ENCODE measurements at regions not wholly inside any gene's neighbourhood (a gene's known extent, or its start where the extent isn't known, plus 50 kb on each side); places are given as distances from the start of the nearest gene placed in this dataset.
A peak's percentile ranks its signal among the peaks of the same experiment; 100 is the strongest.
"Not testable (repeated sequence)": the region's sequence is repeated elsewhere in the genome, so short reads cannot be mapped to it uniquely, and the experiment has no call there.

GRCh38 chr7:81135324-81135723 is 216.5 kb upstream of the SEMA3C start:
- DNase-seq (ENCODE audit: low read depth): no peak

GRCh38 chr7:81128011-81128410 is 209.2 kb upstream of the SEMA3C start:
- no peak for DNase-seq (ENCODE audit: low read depth)

GRCh38 chr7:81120803-81121202 is 202.0 kb upstream of the SEMA3C start:
- no peak for DNase-seq (ENCODE audit: low read depth)

GRCh38 chr7:81120111-81120510 is 201.3 kb upstream of the SEMA3C start:
- no peak for DNase-seq (ENCODE audit: low read depth)

GRCh38 chr7:81114633-81115032 is 195.8 kb upstream of the SEMA3C start:
- DNase-seq (ENCODE audit: low read depth): peak; percentile 50

GRCh38 chr7:81112731-81113130 is 193.9 kb upstream of the SEMA3C start:
- DNase-seq (ENCODE audit: low read depth): no peak

GRCh38 chr7:81111781-81112540 is 193.1 kb upstream of the SEMA3C start:
- DNase-seq (ENCODE audit: low read depth): peak; percentile 59

DNA sequence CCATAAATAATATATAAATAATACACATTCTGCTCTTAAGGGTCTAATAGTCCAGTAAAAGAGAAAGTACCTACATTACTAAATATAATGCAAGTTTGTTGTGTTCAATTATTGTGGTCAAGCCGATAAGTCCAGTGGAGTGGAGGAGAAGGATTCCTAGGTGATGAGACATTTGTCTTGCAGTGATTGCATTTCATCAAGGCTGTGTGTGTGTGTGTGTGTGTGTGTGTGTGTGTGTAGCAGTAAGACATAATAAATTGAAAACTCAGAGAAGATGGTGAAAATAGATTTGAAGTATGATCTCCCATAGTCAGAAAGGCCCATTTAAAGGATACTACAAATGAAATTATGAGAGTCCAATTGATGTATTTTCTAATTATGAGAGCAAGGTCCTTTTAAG is 192.5 kb upstream of the SEMA3C start:
- DNase-seq (ENCODE audit: low read depth): peak; percentile 92

GRCh38 chr7:81110673-81111072 is 191.8 kb upstream of the SEMA3C start:
- DNase-seq (ENCODE audit: low read depth): no peak

GRCh38 chr7:81098213-81098612 is 179.4 kb upstream of the SEMA3C start:
- no peak for DNase-seq (ENCODE audit: low read depth)

GRCh38 chr7:81094952-81095351 is 176.1 kb upstream of the SEMA3C start:
- DNase-seq (ENCODE audit: low read depth): peak; percentile 35

DNA sequence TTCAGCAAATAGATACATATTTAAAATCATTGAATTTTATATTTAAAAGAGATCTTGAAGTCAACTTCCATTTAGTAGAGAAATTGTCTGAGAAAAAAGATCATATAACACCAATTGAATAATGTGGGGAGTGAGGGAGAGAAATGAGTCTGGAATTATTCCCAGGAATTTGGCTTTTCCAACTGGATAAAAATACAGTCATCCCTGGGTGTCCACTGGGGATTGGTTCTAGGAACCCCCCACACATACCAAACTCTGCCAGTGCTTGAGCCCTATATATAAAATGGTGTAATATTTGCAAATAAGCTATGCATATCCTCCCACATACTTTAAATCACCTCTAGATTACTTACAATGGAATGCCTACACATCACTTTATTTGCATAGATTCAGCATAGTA is 162.8 kb upstream of the SEMA3C start:
- no peak for DNase-seq (ENCODE audit: low read depth)

DNA sequence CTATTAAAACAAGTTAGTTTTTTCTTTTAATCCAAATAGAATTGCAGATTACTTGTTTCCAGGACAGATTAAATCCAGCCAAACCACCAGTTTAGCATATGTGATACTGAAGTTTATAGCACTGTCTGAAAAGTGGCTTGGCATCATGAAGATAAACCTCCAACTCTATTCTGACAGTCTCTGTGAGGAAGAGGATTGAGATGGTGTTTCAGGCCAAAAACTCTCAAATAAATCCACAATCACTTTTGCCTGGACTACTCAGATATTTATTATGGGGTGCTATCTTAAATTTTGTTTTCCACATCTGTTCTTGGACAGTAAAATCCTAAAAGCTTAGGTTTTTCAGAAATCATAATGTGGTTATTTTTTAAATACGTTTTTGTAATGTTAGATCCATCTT is 161.7 kb upstream of the SEMA3C start:
- DNase-seq (ENCODE audit: low read depth): no peak

GRCh38 chr7:81079746-81080145 is 160.9 kb upstream of the SEMA3C start:
- DNase-seq (ENCODE audit: low read depth): no peak

DNA sequence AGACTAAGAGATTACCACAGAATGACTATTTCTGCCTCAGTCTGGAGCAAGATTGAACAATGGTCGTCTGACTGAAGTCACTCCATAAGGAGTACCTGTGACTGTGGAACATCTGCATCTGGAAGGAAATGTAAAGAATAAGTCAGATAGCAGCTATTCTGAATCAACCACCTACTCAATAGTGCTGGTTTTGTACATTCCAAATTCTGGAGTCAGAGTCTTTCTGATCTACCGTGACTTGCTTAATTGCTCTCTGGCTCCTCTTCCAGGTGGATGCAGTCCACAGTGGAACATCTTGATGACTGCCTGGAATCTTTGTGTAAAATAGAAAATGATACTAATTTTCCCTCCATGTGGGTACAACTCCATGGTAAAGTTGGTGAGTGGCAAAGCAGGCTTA is 156.3 kb upstream of the SEMA3C start:
- DNase-seq (ENCODE audit: low read depth): peak; percentile 24

GRCh38 chr7:81074406-81074805 is 155.6 kb upstream of the SEMA3C start:
- DNase-seq (ENCODE audit: low read depth): no peak

DNA sequence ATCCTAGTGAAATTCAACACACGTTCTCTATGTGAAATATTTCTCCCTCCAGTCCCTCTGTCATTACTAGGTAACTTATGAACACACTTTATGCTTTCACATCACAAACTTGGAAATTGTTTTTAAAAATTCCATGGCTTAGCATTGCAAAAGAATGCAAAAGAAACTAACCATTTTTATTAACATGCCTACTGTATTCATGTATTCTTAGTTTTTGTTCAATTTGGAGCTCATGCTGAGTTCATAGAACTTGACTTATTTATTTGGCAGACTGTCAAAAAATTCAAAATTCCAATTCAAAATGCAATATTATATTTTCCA is 155.0 kb upstream of the SEMA3C start:
- no peak for DNase-seq (ENCODE audit: low read depth)

GRCh38 chr7:81070956-81071355 is 152.1 kb upstream of the SEMA3C start:
- no peak for DNase-seq (ENCODE audit: low read depth)

DNA sequence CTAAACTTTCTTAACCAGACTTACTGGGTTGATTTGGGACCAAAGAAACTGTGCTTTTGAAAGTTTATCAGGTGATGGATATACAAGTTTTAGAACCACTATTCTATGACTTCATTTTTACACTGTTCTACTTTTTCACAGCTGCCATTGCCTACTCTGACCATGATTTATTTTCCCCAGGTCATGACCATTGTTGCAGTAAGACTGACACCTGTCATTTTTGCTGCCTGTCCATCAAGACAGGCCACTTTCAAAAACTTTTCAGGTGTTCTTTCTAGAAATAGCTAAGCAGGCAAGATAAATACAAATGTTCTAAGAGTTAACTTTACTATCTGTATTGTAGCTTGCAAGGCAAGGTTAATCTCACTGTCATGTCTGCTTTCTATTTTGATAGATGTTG is 147.9 kb upstream of the SEMA3C start:
- no peak for DNase-seq (ENCODE audit: low read depth)

- DNase-seq (ENCODE audit: low read depth): no peak
Observed at GRCh38 chr7:81064426-81064825, 145.6 kb upstream of the SEMA3C start.

- no peak for DNase-seq (ENCODE audit: low read depth)
Observed at GRCh38 chr7:81062755-81063154, 143.9 kb upstream of the SEMA3C start.

- not testable (repeated sequence) for DNase-seq (ENCODE audit: low read depth)
Observed at GRCh38 chr7:81057469-81057868, 138.6 kb upstream of the SEMA3C start.

GRCh38 chr7:81053623-81054022 is 134.8 kb upstream of the SEMA3C start:
- peak; percentile 10 for DNase-seq (ENCODE audit: low read depth)

DNA sequence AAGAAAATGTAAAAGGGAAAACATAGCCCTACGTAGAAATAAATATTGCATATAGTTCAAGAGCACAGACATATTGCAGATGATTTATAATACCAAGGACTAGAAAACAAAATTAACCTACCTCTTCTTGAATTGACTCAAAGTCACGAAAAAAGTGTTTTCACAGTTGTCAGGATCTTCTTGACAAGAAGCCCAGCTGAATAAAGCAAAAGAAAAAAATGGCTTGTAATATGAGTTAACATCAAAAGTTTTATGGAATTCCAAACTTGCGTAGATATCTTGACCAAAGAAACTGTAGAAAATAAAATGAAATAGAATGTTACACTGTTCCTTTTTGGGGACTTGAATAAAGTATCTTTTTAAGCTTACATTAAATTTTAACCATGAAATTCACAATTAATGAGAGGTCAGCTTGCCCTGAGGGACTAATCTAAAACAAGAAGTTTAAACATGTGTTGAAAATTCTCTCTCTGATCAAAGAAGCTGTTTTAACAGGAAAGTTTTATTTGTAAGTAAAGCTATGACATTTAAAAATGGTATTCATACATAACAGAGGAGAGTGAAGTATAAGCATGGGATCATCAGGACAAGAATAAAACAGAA is 133.1 kb upstream of the SEMA3C start:
- no peak for DNase-seq (ENCODE audit: low read depth)

Measured in ELR (cell line).